Panc1 (cell line): ENCODE measurements at regions not wholly inside any gene's neighbourhood (a gene's known extent, or its start where the extent isn't known, plus 50 kb on each side); places are given as distances from the start of the nearest gene placed in this dataset.

Experiments used
- ATAC-seq: fragments of 200-7000 bp; cut with Tn5 transposase; 2 replicates; pipeline ENCODE4 v1.9.1; 2020; ENCODE audit warnings: mild to moderate bottlenecking, moderate library complexity
- BruUV-seq: library from RNA; stranded (reverse); fragments of 400-500 nt; replicated peaks from 2 replicates; lab custom pipeline; 2021; lab: Mats Ljungman, UMichigan
- CTCF ChIA-PET: fragments of 300-600 bp; sonication (Branson Sonifier 250); formaldehyde crosslinking; loops from one replicate; lab custom pipeline; 2022; ENCODE audit warnings: antibody characterized with exemption; lab: Charles Lee
- POLR2A ChIA-PET: fragments of 300-600 bp; sonication (Branson Sonifier 250); formaldehyde crosslinking; loops from one replicate; lab custom pipeline; 2022; ENCODE audit warnings: antibody characterized with exemption; lab: Charles Lee
- DNase-seq: peaks from one replicate; pipeline ENCODE4 v3.0.0-alpha.2; 2010; ENCODE audit warnings: low read depth, low spot score
- H3K27ac ChIP-seq: 2 replicates; pipeline ENCODE4 v1.5.1; 2011; ENCODE audit warnings: mild to moderate bottlenecking, low read length, inconsistent platforms
- H3K27me3 ChIP-seq: fragments of 200-500 bp; sonication (Bioruptor generic); 2 replicates; pipeline ENCODE4 v1.6.0; 2014; ENCODE audit warnings: low read length, inconsistent platforms; ENCODE audit not compliant: control insufficient read depth, insufficient read depth
- H3K36me3 ChIP-seq: fragments of 200-500 bp; sonication (Bioruptor generic); 2 replicates; pipeline ENCODE4 v1.5.1; 2014; ENCODE audit warnings: inconsistent platforms, mild to moderate bottlenecking, low read length, moderate library complexity; ENCODE audit not compliant: control insufficient read depth, insufficient read depth
- H3K4me1 ChIP-seq: 2 replicates; pipeline ENCODE4 v1.5.1; 2011; ENCODE audit warnings: inconsistent platforms, mild to moderate bottlenecking, low read length, moderate library complexity; ENCODE audit not compliant: control insufficient read depth, insufficient read depth
- H3K4me3 ChIP-seq, 2 experiments: 2 replicates each; pipeline ENCODE4 v1.5.1; 2011 to 2012; ENCODE audit warnings: low read depth in 2 of 2, low read length in 2 of 2, mild to moderate bottlenecking in 2 of 2, inconsistent platforms in 1 of 2, moderate library complexity in 1 of 2
- H3K9me3 ChIP-seq: fragments of 200-500 bp; sonication (Bioruptor generic); 2 replicates; pipeline ENCODE4 v1.5.1; 2014; ENCODE audit warnings: low read depth, mild to moderate bottlenecking, inconsistent platforms, low read length, moderate library complexity; ENCODE audit not compliant: control insufficient read depth, insufficient read depth
- POLR2AphosphoS5 ChIP-seq: IDR thresholded peaks from 2 replicates; pipeline ENCODE4 v1.6.1; 2012; ENCODE audit warnings: mild to moderate bottlenecking, low read depth, low read length, moderate library complexity
- REST ChIP-seq, 2 experiments: IDR thresholded peaks; 2 replicates each; pipeline ENCODE4 v1.6.1; 2011 to 2012; ENCODE audit warnings: low read depth in 2 of 2, control low read depth in 1 of 2, low read length in 1 of 2, mild to moderate bottlenecking in 1 of 2, moderate library complexity in 1 of 2; ENCODE audit not compliant: insufficient read depth in 1 of 2
- SIN3A ChIP-seq: IDR thresholded peaks from 2 replicates; pipeline ENCODE4 v1.6.1; 2012; ENCODE audit warnings: low read depth, mild to moderate bottlenecking, low read length, moderate library complexity, borderline replicate concordance; ENCODE audit not compliant: insufficient read depth
- TCF7L2 ChIP-seq: IDR thresholded peaks from 2 replicates; pipeline ENCODE4 v1.6.1; 2011; ENCODE audit warnings: mild to moderate bottlenecking, low read depth, low read length, inconsistent platforms
- in situ Hi-C: cut with HindIII; loops from 2 replicates; pipeline ENCODE4 v1.10.0; 2016; ENCODE audit warnings: low sequenced_read_pairs, low pct_unique_long_range_greater_than_20kb
- intact Hi-C: fragments of 100-400 bp; cut with micrococcal nuclease; formaldehyde crosslinking; loops from one replicate; pipeline ENCODE4 v1.10.0; 2022; ENCODE audit not compliant: unreplicated experiment
- TF ChIP-seq, protein P1 (sequence below): fragments of 450-650 bp; IDR thresholded peaks from 2 replicates; pipeline ENCODE4 v1.5.1; 2017; ENCODE audit warnings: mild to moderate bottlenecking

GRCh38 chr12:30090258-30090657 lies 306.5 kb upstream of the TMTC1 start:
- H3K9me3 ChIP-seq, result no peaks in the 10 kb centered on the region
- no peak overlapping the region for H3K27ac ChIP-seq
- no peak for ATAC-seq
- no peaks in the 10 kb centered on the region; the same call in 1 of the 2 replicates for H3K36me3 ChIP-seq
- no peaks in the 10 kb centered on the region for H3K4me1 ChIP-seq
- no peak overlapping the region for H3K4me3 ChIP-seq
- DNase-seq, result no peak
- intact Hi-C loops (no loop called here), in situ Hi-C loops (no loop called here)
- TF ChIP-seq, protein P1, sequence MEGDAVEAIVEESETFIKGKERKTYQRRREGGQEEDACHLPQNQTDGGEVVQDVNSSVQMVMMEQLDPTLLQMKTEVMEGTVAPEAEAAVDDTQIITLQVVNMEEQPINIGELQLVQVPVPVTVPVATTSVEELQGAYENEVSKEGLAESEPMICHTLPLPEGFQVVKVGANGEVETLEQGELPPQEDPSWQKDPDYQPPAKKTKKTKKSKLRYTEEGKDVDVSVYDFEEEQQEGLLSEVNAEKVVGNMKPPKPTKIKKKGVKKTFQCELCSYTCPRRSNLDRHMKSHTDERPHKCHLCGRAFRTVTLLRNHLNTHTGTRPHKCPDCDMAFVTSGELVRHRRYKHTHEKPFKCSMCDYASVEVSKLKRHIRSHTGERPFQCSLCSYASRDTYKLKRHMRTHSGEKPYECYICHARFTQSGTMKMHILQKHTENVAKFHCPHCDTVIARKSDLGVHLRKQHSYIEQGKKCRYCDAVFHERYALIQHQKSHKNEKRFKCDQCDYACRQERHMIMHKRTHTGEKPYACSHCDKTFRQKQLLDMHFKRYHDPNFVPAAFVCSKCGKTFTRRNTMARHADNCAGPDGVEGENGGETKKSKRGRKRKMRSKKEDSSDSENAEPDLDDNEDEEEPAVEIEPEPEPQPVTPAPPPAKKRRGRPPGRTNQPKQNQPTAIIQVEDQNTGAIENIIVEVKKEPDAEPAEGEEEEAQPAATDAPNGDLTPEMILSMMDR, result no peak
- TF ChIP-seq POLR2AphosphoS5 (no peak), SIN3A (no peak), TCF7L2 (no peak), REST (IDR thresholded peaks at IDR 0.05; ENCODE audit: insufficient read depth in 1 of 2, low read depth in 2 of 2, low read length in 1 of 2) (no peak)
- ChIA-PET POLR2A (no interaction called here), CTCF (no interaction called here)
- no TSS peak for BruUV-seq
- H3K27me3 ChIP-seq, result no peaks in the 10 kb centered on the region

DNA sequence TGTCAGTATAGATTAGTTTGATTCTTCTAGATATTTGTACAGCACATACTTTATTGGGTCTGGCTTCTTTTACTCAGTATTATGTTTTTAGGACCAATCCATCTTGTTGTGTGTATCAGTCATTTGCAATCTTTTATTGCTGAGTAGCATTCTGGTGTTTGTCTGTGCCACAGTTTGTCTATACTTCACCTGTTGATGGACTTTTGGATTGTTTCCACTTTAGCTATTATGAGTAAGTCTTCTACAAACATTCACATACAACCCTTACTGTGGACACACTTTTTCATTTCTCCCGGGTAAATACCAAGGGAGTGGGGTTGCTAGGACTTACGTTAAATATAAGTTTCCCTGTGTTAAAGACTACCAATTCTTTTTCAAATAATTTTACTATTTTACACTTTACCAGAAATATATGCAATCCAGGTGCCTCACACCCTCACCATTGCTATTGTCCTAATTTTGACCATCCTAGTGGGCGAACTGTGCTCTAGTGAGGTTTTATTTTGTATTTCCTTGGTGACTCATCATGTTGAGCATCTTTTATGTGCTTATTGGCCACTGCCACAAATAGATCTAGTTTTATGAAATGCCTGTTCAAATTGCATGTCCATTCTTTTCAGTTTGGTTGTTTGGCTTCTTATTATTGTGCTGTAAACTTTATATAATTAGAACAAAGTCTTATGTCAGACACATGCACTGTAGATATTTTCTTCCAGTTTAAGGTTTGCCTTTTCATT lies 304.7 kb upstream of the TMTC1 start:
- Histone ChIP-seq H3K36me3 (no peaks in the 10 kb centered on the region; the same call in 1 of the 2 replicates), H3K4me3 (no peak overlapping the region), H3K9me3 (no peaks in the 10 kb centered on the region), H3K27ac (no peak overlapping the region), H3K27me3 (no peaks in the 10 kb centered on the region), H3K4me1 (no peaks in the 10 kb centered on the region)
- DNase-seq, result no peak
- CTCF ChIA-PET, result no interaction called here
- BruUV-seq, result no TSS peak
- in situ Hi-C loops, result no loop called here
- TF ChIP-seq POLR2AphosphoS5 (no peak), REST (IDR thresholded peaks at IDR 0.05; ENCODE audit: insufficient read depth in 1 of 2, low read depth in 2 of 2, low read length in 1 of 2) (no peak), TCF7L2 (no peak), SIN3A (no peak)
- TF ChIP-seq, protein P1, result no peak
- intact Hi-C loops, result no loop called here
- POLR2A ChIA-PET, result no interaction called here
- ATAC-seq, result no peak
